Ovary (tissue), 7 donors: ENCODE measurements at regions not wholly inside any gene's neighbourhood (a gene's known extent, or its start where the extent isn't known, plus 50 kb on each side); places are given as distances from the start of the nearest gene placed in this dataset.

ENCODE experiments used
- DNase-seq, 5 donors: peaks; one replicate each; pipeline ENCODE4 v3.0.0-alpha.2; 2019 to 2020
- H3K27ac ChIP-seq, 2 donors: fragments of 200-600 bp; one replicate each; pipeline versions ENCODE4 v1.5.1 to v1.8.0; 2019 to 2022
- H3K27me3 ChIP-seq: fragments of 200-600 bp; one replicate; pipeline ENCODE4 v1.8.0; 2022
- H3K36me3 ChIP-seq: fragments of 200-600 bp; sonication (generic); one replicate; pipeline ENCODE4 v1.5.1; 2019
- H3K4me1 ChIP-seq: one replicate; pipeline ENCODE4 v1.8.1; 2013; ENCODE audit warnings: mild to moderate bottlenecking, moderate library complexity; ENCODE audit not compliant: insufficient read depth
- H3K4me3 ChIP-seq: fragments of 200-600 bp; sonication (generic); one replicate; pipeline ENCODE4 v1.5.1; 2017
- H3K9me3 ChIP-seq, 2 donors: fragments of 200-600 bp in 1 of 2; sonication (generic) in 1 of 2; one replicate each; pipeline versions ENCODE4 v1.5.1 to v1.8.1; 2013 to 2019; ENCODE audit warnings: mild to moderate bottlenecking in 1 of 2, moderate library complexity in 1 of 2
- EP300 ChIP-seq: sonication (generic); formaldehyde crosslinking; IDR thresholded peaks from one replicate; pipeline ENCODE4 v1.6.1; 2017; ENCODE audit warnings: antibody characterized with exemption
- POLR2A ChIP-seq: fragments of 450-650 bp; IDR thresholded peaks from one replicate; pipeline ENCODE4 v1.6.1; 2017; ENCODE audit warnings: antibody characterized with exemption, mild to moderate bottlenecking, moderate library complexity
- WGBS, 3 donors: extraction: QIAGEN DNeasy Blood & Tissue Kit in 1 of 3; methylation state at CpG; one replicate each; pipeline versions ENCODE4 v1.1.5 to v1.1.7; 2013 to 2017; 5-methylcytosine and 5-hydroxymethylcytosine counted together
- intact Hi-C, 4 donors: fragments of 100-400 bp; cut with DNase I; formaldehyde crosslinking; loops; one replicate each; pipeline versions ENCODE4 v1.11.0 to v1.15.1; 2022 to 2023
- TF ChIP-seq, protein P1 (sequence below), 3 donors: fragments of 450-650 bp in 2 of 3; fragments of 200-600 bp in 1 of 3; IDR thresholded peaks; one replicate each; pipeline versions ENCODE4 v1.5.1 to v1.8.0; 2016 to 2022; ENCODE audit warnings: antibody characterized with exemption in 3 of 3, mild to moderate bottlenecking in 1 of 3
- donor health status: DM: no; HTN: no; CAD: no; lungs with moderate emphysema.
- donor health status: DM: no; HTN: no; CAD: no.
- donor health status: Bipolar disorder and iron deficiency.
- donor health status: DM: no; HTN: no; CAD: no.
- donor health status: DM: yes; HTN: yes; CAD: no.

DNA sequence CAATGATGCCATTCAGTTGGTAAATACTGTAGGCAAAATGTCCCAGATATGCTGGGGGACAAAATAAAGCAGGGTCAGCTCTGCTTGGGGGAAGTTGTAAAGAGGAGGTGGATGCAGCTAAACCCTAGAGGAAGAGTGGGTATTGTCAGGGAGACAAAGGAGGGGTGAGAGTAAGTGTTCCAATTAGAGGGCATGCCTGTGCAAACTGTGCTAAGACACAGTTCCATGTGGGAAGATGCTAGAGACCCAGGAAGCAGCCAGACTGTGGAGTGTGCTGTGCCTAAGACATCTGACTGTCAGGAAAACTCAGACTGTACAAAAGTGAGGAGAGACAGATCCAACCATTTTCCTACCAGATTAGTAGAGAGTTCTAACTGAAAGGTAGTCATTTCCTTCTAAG is 474.3 kb downstream of the ATP23 start:
- intact Hi-C loops, result no loop called here
- Histone ChIP-seq H3K4me1 (peaks cover 1% of the 10 kb centered on the region), H3K27ac (no peak overlapping the region)

DNA sequence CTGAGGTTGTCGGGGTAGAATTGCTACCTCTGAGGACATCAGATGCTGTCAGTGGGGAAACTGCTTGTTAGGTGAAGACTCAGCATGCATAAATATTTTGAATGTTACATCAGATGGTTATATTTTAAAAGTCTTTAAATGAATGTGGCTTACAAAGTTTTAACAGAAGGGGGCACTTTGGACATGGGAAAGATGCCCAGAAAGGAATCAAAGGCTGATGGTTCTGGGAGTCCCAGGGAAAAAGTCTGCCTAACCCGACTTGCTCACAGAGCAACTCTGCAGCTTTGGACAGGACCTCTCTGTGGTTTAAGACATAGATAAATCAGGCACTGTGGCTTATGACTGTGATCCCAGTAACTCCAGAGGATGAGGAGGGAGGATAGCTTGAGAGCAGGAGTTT is 474.9 kb downstream of the ATP23 start:
- 44 to 47% (median 45%) methylated on average over 2 of the region's 2 CpGs for WGBS, 3 donors
- peaks cover 1% of the 10 kb centered on the region for H3K4me1 ChIP-seq
- intact Hi-C loops, result no loop called here

More for the DNA sequence above, 474.3 kb downstream of the ATP23 start:
- H3K4me3 ChIP-seq, result no peak overlapping the region
- no peak for DNase-seq
- H3K9me3 ChIP-seq, result no peaks in the 10 kb centered on the region
- no peaks in the 10 kb centered on the region for H3K27me3 ChIP-seq
- TF ChIP-seq, protein P1, sequence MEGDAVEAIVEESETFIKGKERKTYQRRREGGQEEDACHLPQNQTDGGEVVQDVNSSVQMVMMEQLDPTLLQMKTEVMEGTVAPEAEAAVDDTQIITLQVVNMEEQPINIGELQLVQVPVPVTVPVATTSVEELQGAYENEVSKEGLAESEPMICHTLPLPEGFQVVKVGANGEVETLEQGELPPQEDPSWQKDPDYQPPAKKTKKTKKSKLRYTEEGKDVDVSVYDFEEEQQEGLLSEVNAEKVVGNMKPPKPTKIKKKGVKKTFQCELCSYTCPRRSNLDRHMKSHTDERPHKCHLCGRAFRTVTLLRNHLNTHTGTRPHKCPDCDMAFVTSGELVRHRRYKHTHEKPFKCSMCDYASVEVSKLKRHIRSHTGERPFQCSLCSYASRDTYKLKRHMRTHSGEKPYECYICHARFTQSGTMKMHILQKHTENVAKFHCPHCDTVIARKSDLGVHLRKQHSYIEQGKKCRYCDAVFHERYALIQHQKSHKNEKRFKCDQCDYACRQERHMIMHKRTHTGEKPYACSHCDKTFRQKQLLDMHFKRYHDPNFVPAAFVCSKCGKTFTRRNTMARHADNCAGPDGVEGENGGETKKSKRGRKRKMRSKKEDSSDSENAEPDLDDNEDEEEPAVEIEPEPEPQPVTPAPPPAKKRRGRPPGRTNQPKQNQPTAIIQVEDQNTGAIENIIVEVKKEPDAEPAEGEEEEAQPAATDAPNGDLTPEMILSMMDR (IDR thresholded peaks at IDR 0.05), result no peak
- no peak for TF ChIP-seq EP300
- TF ChIP-seq POLR2A, result no peak
- no peaks in the 10 kb centered on the region for H3K36me3 ChIP-seq

DNA sequence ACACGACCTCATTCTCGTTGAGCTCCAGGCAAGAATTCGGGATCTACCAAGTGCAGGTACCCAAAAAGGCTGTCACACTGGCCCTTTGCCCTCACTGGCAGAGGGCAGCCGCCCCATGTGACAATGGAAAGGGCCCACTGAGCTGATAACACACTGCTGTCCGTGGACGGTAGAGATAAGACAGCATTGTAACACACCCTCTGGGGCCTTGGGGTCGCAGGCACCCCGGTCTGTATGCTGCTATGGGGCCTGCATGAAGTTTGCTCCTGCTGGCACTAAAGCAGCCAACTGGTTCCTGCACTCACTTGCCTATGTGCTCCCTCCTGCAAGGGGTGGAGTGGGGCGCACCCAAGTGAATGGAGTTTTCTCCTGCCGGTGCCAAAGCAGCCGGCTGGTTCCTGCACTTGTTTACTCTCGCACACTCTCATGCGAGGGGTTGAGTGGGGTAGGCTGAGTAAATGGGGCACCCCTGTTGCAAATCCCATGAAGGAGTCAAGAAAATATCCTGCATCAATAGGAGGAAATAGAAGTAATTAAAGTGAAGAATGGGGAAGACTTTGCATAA is 477.9 kb downstream of the ATP23 start:
- no peak overlapping the region for H3K4me3 ChIP-seq
- 90 to 93% (median 91%) methylated on average over 13 of the region's 13 CpGs for WGBS, 3 donors

More for the DNA sequence above, 474.9 kb downstream of the ATP23 start:
- Histone ChIP-seq H3K27ac (no peak overlapping the region), H3K36me3 (no peaks in the 10 kb centered on the region), H3K9me3 (no peaks in the 10 kb centered on the region), H3K27me3 (no peaks in the 10 kb centered on the region), H3K4me3 (no peak overlapping the region)
- DNase-seq, result no peak
- TF ChIP-seq EP300, result no peak
- TF ChIP-seq POLR2A, result no peak
- TF ChIP-seq, protein P1 (IDR thresholded peaks at IDR 0.05), result no peak

DNA sequence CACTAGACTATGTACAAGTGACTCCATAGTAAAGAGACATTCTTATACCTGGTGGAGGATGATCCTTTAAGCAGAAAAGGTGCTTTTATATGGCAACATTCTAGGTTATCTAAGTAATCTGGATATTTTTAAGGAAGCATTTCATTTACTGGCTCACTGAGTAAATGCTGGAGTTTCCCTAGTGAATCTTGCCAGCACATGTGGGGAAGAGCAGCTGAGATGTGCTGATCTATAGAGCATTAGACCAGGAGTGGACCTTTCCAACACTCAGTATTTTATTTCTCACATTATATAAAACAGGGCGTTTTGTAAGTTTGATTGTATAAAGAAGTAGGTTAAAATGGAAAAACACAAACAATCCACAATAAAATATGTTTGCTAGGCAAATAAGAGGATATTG is 478.5 kb downstream of the ATP23 start:
- no peaks in the 10 kb centered on the region for H3K9me3 ChIP-seq
- H3K27me3 ChIP-seq, result no peaks in the 10 kb centered on the region
- TF ChIP-seq, protein P1 (IDR thresholded peaks at IDR 0.05), result no peak
- TF ChIP-seq EP300 (no peak), POLR2A (no peak)
- WGBS, 3 donors, result 20 to 43% (median 39%) methylated on average over 1 of the region's 1 CpG
- H3K27ac ChIP-seq, result no peak overlapping the region
- no peak overlapping the region for H3K4me3 ChIP-seq
- DNase-seq, result no peak
- H3K36me3 ChIP-seq, result no peaks in the 10 kb centered on the region
- no peaks in the 10 kb centered on the region for H3K4me1 ChIP-seq
- intact Hi-C loops, result no loop called here

More for the DNA sequence above, 477.9 kb downstream of the ATP23 start:
- Histone ChIP-seq H3K4me1 (no peaks in the 10 kb centered on the region), H3K27me3 (no peaks in the 10 kb centered on the region), H3K9me3 (no peaks in the 10 kb centered on the region), H3K27ac (no peak overlapping the region), H3K36me3 (no peaks in the 10 kb centered on the region)
- DNase-seq, result no peak
- intact Hi-C loops, result no loop called here
- TF ChIP-seq, protein P1 (IDR thresholded peaks at IDR 0.05), result no peak
- TF ChIP-seq EP300 (no peak), POLR2A (no peak)
